ENCODE measurements at regions not wholly inside any gene's neighbourhood (a gene's known extent, or its start where the extent isn't known, plus 50 kb on each side); places are given as distances from the start of the nearest gene placed in this dataset.

GRCh38 chr11:95544095-95544856 lies 245.3 kb downstream of the FAM76B start (continued):
- TF ChIP-seq, protein P1, sequence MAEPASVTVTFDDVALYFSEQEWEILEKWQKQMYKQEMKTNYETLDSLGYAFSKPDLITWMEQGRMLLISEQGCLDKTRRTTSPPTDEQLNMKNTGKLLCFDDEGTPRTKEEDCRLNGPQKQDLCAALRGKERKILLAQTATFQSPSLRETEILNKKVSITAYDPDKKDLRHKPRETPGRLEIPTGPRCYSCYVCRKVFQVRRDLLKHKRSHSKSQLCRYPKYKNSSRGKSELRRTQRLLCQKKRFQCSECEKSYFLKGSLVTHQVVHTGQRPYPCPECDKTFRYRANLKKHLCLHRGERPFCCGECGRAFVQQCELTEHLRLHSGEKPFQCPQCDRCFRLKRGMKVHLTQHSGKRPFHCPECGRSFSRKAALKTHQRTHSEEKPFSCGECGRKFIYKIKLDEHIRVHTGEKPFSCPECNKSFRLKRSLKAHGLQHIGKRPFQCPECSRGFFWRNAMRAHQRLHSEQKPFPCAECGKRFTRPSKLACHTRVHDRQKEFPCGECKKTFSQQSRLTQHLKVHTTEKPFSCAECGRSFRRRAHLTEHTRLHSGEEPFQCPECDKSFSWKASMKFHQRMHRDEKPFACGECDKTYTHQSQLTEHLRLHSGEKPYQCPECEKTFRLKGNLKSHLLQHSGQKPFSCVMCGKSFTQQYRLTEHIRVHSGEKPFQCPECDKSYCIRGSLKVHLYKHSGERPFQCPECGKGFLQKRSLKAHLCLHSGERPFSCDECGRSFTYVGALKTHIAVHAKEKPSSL (CRISPR knock-in tag; conservative IDR thresholded peaks at IDR 0.05) = no peak
- TF ChIP-seq OVOL2 (CRISPR knock-in tag; IDR thresholded peaks at IDR 0.05; ENCODE audit: borderline replicate concordance) = no peak
- no peak for TF ChIP-seq JUN (CRISPR knock-in tag; IDR thresholded peaks at IDR 0.05)
- TF ChIP-seq, protein P2, sequence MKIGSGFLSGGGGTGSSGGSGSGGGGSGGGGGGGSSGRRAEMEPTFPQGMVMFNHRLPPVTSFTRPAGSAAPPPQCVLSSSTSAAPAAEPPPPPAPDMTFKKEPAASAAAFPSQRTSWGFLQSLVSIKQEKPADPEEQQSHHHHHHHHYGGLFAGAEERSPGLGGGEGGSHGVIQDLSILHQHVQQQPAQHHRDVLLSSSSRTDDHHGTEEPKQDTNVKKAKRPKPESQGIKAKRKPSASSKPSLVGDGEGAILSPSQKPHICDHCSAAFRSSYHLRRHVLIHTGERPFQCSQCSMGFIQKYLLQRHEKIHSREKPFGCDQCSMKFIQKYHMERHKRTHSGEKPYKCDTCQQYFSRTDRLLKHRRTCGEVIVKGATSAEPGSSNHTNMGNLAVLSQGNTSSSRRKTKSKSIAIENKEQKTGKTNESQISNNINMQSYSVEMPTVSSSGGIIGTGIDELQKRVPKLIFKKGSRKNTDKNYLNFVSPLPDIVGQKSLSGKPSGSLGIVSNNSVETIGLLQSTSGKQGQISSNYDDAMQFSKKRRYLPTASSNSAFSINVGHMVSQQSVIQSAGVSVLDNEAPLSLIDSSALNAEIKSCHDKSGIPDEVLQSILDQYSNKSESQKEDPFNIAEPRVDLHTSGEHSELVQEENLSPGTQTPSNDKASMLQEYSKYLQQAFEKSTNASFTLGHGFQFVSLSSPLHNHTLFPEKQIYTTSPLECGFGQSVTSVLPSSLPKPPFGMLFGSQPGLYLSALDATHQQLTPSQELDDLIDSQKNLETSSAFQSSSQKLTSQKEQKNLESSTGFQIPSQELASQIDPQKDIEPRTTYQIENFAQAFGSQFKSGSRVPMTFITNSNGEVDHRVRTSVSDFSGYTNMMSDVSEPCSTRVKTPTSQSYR (CRISPR knock-in tag; IDR thresholded peaks at IDR 0.05) = no peak
- TF ChIP-seq SOX15 (CRISPR knock-in tag; IDR thresholded peaks at IDR 0.05) = no peak

- DNase-seq (ENCODE audit: low spot score) (no peak), ATAC-seq (no peak)
- H3K36me3 Mint-ChIP-seq = no peaks in the 10 kb centered on the region
- no peaks in the 10 kb centered on the region; the same call in none of the 2 replicates for H3K27me3 Mint-ChIP-seq (ENCODE audit: low read depth)
- ChIA-PET POLR2A (interaction anchor here (0.7 kb wide), 1 partner anchor 32 kb away, joined by 3 read pairs; no protein-coding TSS in a partner anchor), CTCF (no interaction called here)
- H3K9me3 Mint-ChIP-seq = no peaks in the 10 kb centered on the region
- no peak overlapping the region for H3K4me3 Mint-ChIP-seq
- no peaks in the 10 kb centered on the region for H3K4me1 Mint-ChIP-seq
- H3K27ac Mint-ChIP-seq = no peak overlapping the region
- TF ChIP-seq USF2 (CRISPR knock-in tag; IDR thresholded peaks at IDR 0.05) (no peak), TP53 (CRISPR knock-in tag; IDR thresholded peaks at IDR 0.05) (no peak), ZNF263 (CRISPR knock-in tag; IDR thresholded peaks at IDR 0.05; ENCODE audit: low read depth) (no peak), CBFB (CRISPR knock-in tag; IDR thresholded peaks at IDR 0.05; ENCODE audit: low read depth) (no peak), ETV6 (CRISPR knock-in tag; IDR thresholded peaks at IDR 0.05) (no peak), ERG (CRISPR knock-in tag; IDR thresholded peaks at IDR 0.05) (no peak), RORB (CRISPR knock-in tag; IDR thresholded peaks at IDR 0.05) (no peak), HMGXB4 (CRISPR knock-in tag; IDR thresholded peaks at IDR 0.05) (no peak), ZNF671 (CRISPR knock-in tag; IDR thresholded peaks at IDR 0.05) (no peak), HMGA2 (CRISPR knock-in tag; IDR thresholded peaks at IDR 0.05) (no peak), FOXP4 (CRISPR knock-in tag; IDR thresholded peaks at IDR 0.05) (no peak), GABPB1 (CRISPR knock-in tag; IDR thresholded peaks at IDR 0.05) (no peak)
- TF ChIP-seq, protein P3, sequence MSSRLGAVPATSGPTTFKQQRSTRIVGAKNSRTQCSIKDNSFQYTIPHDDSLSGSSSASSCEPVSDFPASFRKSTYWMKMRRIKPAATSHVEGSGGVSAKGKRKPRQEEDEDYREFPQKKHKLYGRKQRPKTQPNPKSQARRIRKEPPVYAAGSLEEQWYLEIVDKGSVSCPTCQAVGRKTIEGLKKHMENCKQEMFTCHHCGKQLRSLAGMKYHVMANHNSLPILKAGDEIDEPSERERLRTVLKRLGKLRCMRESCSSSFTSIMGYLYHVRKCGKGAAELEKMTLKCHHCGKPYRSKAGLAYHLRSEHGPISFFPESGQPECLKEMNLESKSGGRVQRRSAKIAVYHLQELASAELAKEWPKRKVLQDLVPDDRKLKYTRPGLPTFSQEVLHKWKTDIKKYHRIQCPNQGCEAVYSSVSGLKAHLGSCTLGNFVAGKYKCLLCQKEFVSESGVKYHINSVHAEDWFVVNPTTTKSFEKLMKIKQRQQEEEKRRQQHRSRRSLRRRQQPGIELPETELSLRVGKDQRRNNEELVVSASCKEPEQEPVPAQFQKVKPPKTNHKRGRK (CRISPR knock-in tag; IDR thresholded peaks at IDR 0.05; ENCODE audit: borderline replicate concordance) = no peak
Measured at GRCh38 chr11:95542868-95543551, 246.6 kb downstream of the FAM76B start.

Measured in WTC11 (cell line).